ENCODE measurements at regions not wholly inside any gene's neighbourhood (a gene's known extent, or its start where the extent isn't known, plus 50 kb on each side); places are given as distances from the start of the nearest gene placed in this dataset.

DNA sequence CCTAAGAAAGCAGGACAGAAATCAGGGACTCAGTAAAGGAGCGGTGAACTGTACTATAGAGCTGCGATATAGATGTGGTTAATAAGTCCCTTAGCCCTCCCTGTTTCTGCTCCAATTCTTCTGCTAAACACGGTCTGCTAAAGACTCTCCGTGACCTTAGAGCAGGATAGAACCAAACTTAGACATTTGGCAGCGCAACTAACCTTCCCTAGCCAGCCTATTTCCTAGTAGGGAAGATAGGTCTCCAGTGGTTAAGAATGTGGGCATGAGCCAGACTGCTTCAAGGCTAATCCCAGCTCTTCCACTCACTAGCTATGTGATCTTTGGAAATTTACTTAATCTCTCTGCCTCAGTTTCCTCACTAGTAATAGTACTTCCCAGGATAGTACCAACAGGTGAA is 193.6 kb upstream of the IL12A start:
- TF ChIP-seq CTCF (IDR thresholded peaks at IDR 0.05) (no peak), POLR2AphosphoS5 (IDR thresholded peaks at IDR 0.05) (no peak), POLR2A (IDR thresholded peaks at IDR 0.05) (no peak)
